ENCODE measurements at regions not wholly inside any gene's neighbourhood (a gene's known extent, or its start where the extent isn't known, plus 50 kb on each side); places are given as distances from the start of the nearest gene placed in this dataset.

GRCh38 chr21:35548904-35549615 lies 500.0 kb upstream of the RUNX1 start:
- Histone ChIP-seq H3K36me3 (no peaks in the 10 kb centered on the region), H3K4me1 (no peaks in the 10 kb centered on the region), H3K27me3 (peaks cover 0 to 10% (median 5%) of the 10 kb centered on the region in 7 donors), H3K27ac (no peak overlapping the region), H3K4me3 (no peak overlapping the region), H3K9me3 (no peaks in the 10 kb centered on the region)
- ATAC-seq: no peak
- WGBS, 2 donors: 89 to 91% methylated on average over 5 of the region's 5 CpGs
- intact Hi-C loops (cut with DNase I): loop anchor here in 1 of 10 donors (10.0 kb wide), 1 partner anchor 64 kb away; no protein-coding TSS in a partner anchor
- DNase-seq: no peak
- no peak for TF ChIP-seq CTCF (IDR thresholded peaks at IDR 0.05)

- no peak for ATAC-seq
- peaks cover 0 to 5% (median 5%) of the 10 kb centered on the region in 7 donors for H3K27me3 ChIP-seq
- no peaks in the 10 kb centered on the region for H3K9me3 ChIP-seq
- no peak for DNase-seq
- H3K27ac ChIP-seq: no peak overlapping the region
- no peaks in the 10 kb centered on the region for H3K36me3 ChIP-seq
- TF ChIP-seq CTCF (IDR thresholded peaks at IDR 0.05): no peak
- H3K4me1 ChIP-seq: no peaks in the 10 kb centered on the region
- WGBS, 2 donors: 78 to 80% methylated on average over 7 of the region's 7 CpGs
- intact Hi-C loops (cut with DNase I): loop anchor here in 1 of 10 donors (10.0 kb wide), 1 partner anchor 63 kb away; no protein-coding TSS in a partner anchor
- no peak overlapping the region for H3K4me3 ChIP-seq
These were observed 499.1 kb upstream of the RUNX1 start for GRCh38 chr21:35547946-35548774.

DNA sequence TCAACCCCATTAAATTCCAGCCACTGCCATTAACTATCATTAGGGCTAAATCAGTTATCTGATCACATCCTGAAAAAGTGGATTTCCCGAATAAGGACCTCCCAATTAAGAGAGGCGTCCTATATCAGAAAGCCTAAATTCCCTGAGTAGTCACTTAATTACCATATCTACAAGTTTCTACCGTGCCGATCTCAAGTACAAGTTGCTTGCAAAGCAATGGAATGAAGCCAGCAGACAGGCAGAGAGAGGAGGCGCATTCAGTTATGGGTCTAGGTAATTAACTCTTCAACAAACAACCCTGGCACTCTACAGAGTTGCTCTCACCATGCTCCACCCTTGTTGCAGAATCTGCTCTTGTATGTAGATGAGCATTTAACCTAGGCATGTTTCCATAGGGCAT lies 494.6 kb upstream of the RUNX1 start:
- no peak for DNase-seq
- Histone ChIP-seq H3K9me3 (no peaks in the 10 kb centered on the region), H3K27ac (no peak overlapping the region), H3K4me1 (no peaks in the 10 kb centered on the region), H3K36me3 (no peaks in the 10 kb centered on the region), H3K27me3 (peaks cover 0 to 11% (median 0%) of the 10 kb centered on the region in 7 donors), H3K4me3 (no peak overlapping the region)
- intact Hi-C loops (cut with DNase I): loop anchor here in 1 of 10 donors (10.0 kb wide), 1 partner anchor 59 kb away; no protein-coding TSS in a partner anchor
- no peak for ATAC-seq
- WGBS, 2 donors: 66 to 76% methylated on average over 5 of the region's 5 CpGs
- no peak for TF ChIP-seq CTCF (IDR thresholded peaks at IDR 0.05)

DNA sequence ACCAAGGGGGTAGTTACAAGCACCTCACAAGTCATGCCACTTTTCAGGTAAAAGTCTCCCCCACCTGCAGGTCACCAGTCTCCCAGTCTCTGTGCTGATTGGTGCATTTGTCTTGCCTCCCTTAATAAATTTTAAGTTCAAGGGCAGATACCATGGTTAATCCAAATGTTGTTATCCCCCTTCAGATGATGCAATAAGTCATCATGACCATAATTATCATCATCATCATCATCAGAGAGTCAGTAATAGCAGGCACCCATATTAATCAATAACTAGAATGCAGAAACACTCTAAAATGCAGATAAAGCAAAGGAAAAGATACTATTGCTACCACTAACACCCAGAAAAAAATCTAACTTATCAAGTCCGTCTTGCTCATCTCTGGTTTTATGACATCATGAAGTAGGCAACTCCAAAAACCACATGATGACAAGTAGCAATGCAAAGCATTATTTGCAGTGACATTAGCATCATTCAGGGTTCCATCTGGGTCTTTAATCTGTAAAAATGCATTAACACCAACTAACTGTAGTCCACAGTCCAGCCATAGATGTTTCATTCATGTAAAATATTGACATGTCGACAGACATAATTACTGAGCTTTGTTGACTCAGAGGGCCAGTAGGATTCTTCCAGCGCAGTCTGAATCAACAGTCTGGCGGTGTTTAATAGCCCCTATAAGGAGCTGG lies 492.0 kb upstream of the RUNX1 start:
- H3K27ac ChIP-seq: no peak overlapping the region
- H3K9me3 ChIP-seq: peaks cover 0 to 5% (median 0%) of the 10 kb centered on the region in 11 donors
- peaks cover 0 to 11% (median 0%) of the 10 kb centered on the region in 7 donors for H3K27me3 ChIP-seq
- H3K4me3 ChIP-seq: no peak overlapping the region
- H3K4me1 ChIP-seq: no peaks in the 10 kb centered on the region
- intact Hi-C loops (cut with DNase I): loop anchor here in 1 of 10 donors (10.0 kb wide), 1 partner anchor 56 kb away; no protein-coding TSS in a partner anchor
- WGBS, 2 donors: 83% methylated on average over 4 of the region's 4 CpGs
- ATAC-seq: no peak
- TF ChIP-seq CTCF (IDR thresholded peaks at IDR 0.05): no peak
- DNase-seq: no peak
- no peaks in the 10 kb centered on the region for H3K36me3 ChIP-seq

Data from heart right ventricle (tissue), 16 donors.